ENCODE measurements at regions not wholly inside any gene's neighbourhood (a gene's known extent, or its start where the extent isn't known, plus 50 kb on each side); places are given as distances from the start of the nearest gene placed in this dataset.

DNA sequence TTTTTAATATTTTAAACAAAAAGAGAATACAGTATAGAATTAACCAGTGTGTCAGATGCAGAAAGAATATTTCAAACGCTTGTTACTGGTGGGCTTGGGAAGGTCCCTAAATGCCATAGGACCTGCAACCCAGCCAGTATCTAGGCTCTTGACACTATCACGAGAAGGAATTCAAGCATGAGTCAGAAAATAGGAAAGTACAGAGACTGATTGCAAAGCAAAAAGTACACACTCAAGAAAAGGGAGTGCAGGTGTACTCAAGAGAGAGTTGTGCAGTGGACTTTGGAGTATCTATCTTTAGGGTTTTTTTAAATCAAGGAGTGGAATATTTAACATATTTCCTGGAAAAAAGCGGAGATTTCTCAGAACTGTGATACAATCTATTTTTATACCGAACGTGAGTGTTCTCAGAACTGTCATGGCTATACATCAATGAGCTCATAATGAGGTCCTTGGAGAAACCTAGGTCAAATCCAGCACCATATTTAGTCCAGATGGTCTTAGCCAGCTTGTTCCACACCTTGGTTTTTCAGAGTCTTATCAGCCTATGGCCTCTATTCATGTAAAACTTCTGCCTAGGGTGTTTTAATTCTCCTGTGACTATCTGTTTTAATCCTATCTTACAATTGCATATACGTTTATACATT lies 291.8 kb upstream of the FAT4 start:
- TF ChIP-seq, protein P1, sequence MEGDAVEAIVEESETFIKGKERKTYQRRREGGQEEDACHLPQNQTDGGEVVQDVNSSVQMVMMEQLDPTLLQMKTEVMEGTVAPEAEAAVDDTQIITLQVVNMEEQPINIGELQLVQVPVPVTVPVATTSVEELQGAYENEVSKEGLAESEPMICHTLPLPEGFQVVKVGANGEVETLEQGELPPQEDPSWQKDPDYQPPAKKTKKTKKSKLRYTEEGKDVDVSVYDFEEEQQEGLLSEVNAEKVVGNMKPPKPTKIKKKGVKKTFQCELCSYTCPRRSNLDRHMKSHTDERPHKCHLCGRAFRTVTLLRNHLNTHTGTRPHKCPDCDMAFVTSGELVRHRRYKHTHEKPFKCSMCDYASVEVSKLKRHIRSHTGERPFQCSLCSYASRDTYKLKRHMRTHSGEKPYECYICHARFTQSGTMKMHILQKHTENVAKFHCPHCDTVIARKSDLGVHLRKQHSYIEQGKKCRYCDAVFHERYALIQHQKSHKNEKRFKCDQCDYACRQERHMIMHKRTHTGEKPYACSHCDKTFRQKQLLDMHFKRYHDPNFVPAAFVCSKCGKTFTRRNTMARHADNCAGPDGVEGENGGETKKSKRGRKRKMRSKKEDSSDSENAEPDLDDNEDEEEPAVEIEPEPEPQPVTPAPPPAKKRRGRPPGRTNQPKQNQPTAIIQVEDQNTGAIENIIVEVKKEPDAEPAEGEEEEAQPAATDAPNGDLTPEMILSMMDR (IDR thresholded peaks at IDR 0.05) = no peak
- no peak for TF ChIP-seq ZFX (IDR thresholded peaks at IDR 0.05; ENCODE audit: borderline replicate concordance)
